ENCODE measurements at regions not wholly inside any gene's neighbourhood (a gene's known extent, or its start where the extent isn't known, plus 50 kb on each side); places are given as distances from the start of the nearest gene placed in this dataset.

- H3K27ac ChIP-seq (replicated peaks), result no peak overlapping the region
- no peak overlapping the region for H3K4me3 ChIP-seq (replicated peaks; ENCODE audit: insufficient read depth, low read length)
- TF ChIP-seq SPI1 (IDR thresholded peaks at IDR 0.05; ENCODE audit: borderline replicate concordance, low read depth) (no peak), POLR2AphosphoS5 (IDR thresholded peaks at IDR 0.05; ENCODE audit: low read depth) (no peak)
- DNase-seq (ENCODE audit: low read depth in 1 of 2, low spot score in 1 of 2), result no peak
- no peaks in the 10 kb centered on the region for H3K27me3 ChIP-seq (ENCODE audit: insufficient read depth, poor library complexity, severe bottlenecking)
Measured at GRCh38 chr2:142591420-142591819, 286.0 kb upstream of the KYNU start.

GRCh38 chr2:142588269-142588668 is 289.2 kb upstream of the KYNU start:
- Histone ChIP-seq H3K27me3 (ENCODE audit: insufficient read depth, poor library complexity, severe bottlenecking) (no peaks in the 10 kb centered on the region), H3K4me3 (replicated peaks; ENCODE audit: insufficient read depth, low read length) (no peak overlapping the region), H3K27ac (replicated peaks) (no peak overlapping the region)
- no peak for DNase-seq (ENCODE audit: low read depth in 1 of 2, low spot score in 1 of 2)
- no peak for TF ChIP-seq REST (IDR thresholded peaks at IDR 0.05; ENCODE audit: insufficient replicate concordance, low read depth)
- TF ChIP-seq, protein P1, sequence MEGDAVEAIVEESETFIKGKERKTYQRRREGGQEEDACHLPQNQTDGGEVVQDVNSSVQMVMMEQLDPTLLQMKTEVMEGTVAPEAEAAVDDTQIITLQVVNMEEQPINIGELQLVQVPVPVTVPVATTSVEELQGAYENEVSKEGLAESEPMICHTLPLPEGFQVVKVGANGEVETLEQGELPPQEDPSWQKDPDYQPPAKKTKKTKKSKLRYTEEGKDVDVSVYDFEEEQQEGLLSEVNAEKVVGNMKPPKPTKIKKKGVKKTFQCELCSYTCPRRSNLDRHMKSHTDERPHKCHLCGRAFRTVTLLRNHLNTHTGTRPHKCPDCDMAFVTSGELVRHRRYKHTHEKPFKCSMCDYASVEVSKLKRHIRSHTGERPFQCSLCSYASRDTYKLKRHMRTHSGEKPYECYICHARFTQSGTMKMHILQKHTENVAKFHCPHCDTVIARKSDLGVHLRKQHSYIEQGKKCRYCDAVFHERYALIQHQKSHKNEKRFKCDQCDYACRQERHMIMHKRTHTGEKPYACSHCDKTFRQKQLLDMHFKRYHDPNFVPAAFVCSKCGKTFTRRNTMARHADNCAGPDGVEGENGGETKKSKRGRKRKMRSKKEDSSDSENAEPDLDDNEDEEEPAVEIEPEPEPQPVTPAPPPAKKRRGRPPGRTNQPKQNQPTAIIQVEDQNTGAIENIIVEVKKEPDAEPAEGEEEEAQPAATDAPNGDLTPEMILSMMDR (IDR thresholded peaks at IDR 0.05; ENCODE audit: insufficient read depth, low read length), result no peak
- TF ChIP-seq GABPA (IDR thresholded peaks at IDR 0.05; ENCODE audit: low read depth), result no peak
- TF ChIP-seq SPI1 (IDR thresholded peaks at IDR 0.05; ENCODE audit: borderline replicate concordance, low read depth), result no peak
- TF ChIP-seq POLR2AphosphoS5 (IDR thresholded peaks at IDR 0.05; ENCODE audit: low read depth), result no peak

DNA sequence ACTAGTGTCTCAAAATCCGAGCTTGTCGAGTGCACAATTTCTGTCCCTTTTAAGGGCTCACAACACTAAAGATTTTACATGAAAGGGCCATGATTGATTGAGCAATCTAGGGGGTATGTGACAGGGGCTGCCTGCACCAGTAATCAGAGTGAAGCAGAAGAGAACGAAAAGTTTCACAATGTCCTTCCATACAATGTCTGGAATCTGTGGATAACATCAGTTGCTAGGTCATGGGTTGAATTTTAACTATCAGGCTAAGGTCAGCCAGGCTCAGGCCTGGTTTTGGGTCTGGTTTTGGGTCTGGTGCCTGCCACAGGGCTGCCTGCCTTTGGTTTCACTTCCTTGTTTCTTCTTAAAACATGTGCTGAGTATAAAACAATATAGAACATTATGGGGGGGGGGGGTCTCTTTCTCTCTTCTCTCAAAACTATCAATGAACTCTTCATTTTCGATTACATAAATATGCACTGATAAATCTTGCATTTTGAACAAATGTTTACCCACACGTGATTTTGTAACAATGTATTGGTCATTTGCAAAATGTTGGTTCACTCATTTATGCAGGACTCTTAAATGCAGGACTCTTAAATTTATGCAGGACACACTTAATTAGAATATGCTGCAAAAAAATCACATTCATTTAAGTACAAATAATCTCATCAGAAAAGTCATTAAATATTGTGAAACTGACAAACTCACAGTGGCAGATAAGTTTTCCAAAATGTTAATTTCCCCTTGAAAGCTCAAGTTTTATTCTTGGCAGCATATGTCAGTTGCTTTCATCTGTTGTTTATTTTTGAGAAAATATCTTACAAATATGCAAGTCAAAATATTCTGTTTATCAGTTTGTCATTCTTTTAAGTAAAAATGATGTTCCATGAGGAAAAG is 290.5 kb upstream of the KYNU start:
- H3K4me3 ChIP-seq (replicated peaks; ENCODE audit: insufficient read depth, low read length), result no peak overlapping the region
- H3K27ac ChIP-seq (replicated peaks), result no peak overlapping the region
- H3K27me3 ChIP-seq (ENCODE audit: insufficient read depth, poor library complexity, severe bottlenecking), result no peaks in the 10 kb centered on the region
- DNase-seq (ENCODE audit: low read depth in 1 of 2, low spot score in 1 of 2), result no peak
- TF ChIP-seq, protein P1 (IDR thresholded peaks at IDR 0.05; ENCODE audit: insufficient read depth, low read length), result no peak
- no peak for TF ChIP-seq POLR2AphosphoS5 (IDR thresholded peaks at IDR 0.05; ENCODE audit: low read depth)
- no peak for TF ChIP-seq GABPA (IDR thresholded peaks at IDR 0.05; ENCODE audit: low read depth)
- TF ChIP-seq SPI1 (IDR thresholded peaks at IDR 0.05; ENCODE audit: borderline replicate concordance, low read depth), result no peak
- no peak for TF ChIP-seq REST (IDR thresholded peaks at IDR 0.05; ENCODE audit: insufficient replicate concordance, low read depth)

DNA sequence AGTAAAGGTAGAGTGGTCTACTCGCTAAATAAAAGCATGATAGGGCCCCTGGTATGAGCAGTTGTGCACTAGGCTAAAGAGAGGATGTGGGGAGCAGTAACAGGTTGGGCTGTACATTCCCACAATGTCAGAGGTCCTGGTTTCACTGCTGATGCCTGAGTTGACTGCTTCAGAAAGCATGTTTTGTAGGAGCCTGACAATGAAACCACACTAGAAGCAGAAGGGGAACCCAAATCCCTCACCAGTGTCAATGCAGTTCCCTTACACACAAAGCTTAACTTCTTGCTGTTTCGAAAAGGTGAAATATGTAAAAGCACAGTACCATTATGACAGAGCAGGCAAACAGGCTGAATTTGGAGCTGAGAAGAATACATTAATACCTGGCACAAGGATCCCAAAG is 291.7 kb upstream of the KYNU start:
- DNase-seq (ENCODE audit: low read depth in 1 of 2, low spot score in 1 of 2), result no peak
- H3K27ac ChIP-seq (replicated peaks), result no peak overlapping the region
- H3K4me3 ChIP-seq (replicated peaks; ENCODE audit: insufficient read depth, low read length), result no peak overlapping the region
- no peak for TF ChIP-seq SPI1 (IDR thresholded peaks at IDR 0.05; ENCODE audit: borderline replicate concordance, low read depth)
- TF ChIP-seq GABPA (IDR thresholded peaks at IDR 0.05; ENCODE audit: low read depth), result no peak
- TF ChIP-seq REST (IDR thresholded peaks at IDR 0.05; ENCODE audit: insufficient replicate concordance, low read depth), result no peak
- TF ChIP-seq, protein P1 (IDR thresholded peaks at IDR 0.05; ENCODE audit: insufficient read depth, low read length), result no peak
- no peak for TF ChIP-seq POLR2AphosphoS5 (IDR thresholded peaks at IDR 0.05; ENCODE audit: low read depth)
- no peaks in the 10 kb centered on the region for H3K27me3 ChIP-seq (ENCODE audit: insufficient read depth, poor library complexity, severe bottlenecking)

Data from HL-60 (cell line).